ENCODE measurements at regions not wholly inside any gene's neighbourhood (a gene's known extent, or its start where the extent isn't known, plus 50 kb on each side); places are given as distances from the start of the nearest gene placed in this dataset.
"Not testable (repeated sequence)": the region's sequence is repeated elsewhere in the genome, so short reads cannot be mapped to it uniquely, and the experiment has no call there.

- not testable (repeated sequence) for TF ChIP-seq CTCF (IDR thresholded peaks at IDR 0.05; ENCODE audit: low read depth, low read length); EZH2phosphoT487 (IDR thresholded peaks at IDR 0.05; ENCODE audit: low read depth)
These were observed 367.8 kb downstream of the NR2F1-AS1 start for GRCh38 chr5:93213111-93213794.

Measured in OCI-LY3 (cell line).